GM21576 (cell line): ENCODE measurements at regions not wholly inside any gene's neighbourhood (a gene's known extent, or its start where the extent isn't known, plus 50 kb on each side); places are given as distances from the start of the nearest gene placed in this dataset.
"Not testable (repeated sequence)": the region's sequence is repeated elsewhere in the genome, so short reads cannot be mapped to it uniquely, and the experiment has no call there.

ENCODE experiments used
- ATAC-seq: cut with Tn5 transposase; IDR thresholded peaks from one replicate; pipeline ENCODE4 v1.9.1; 2021; ENCODE audit warnings: mild to moderate bottlenecking, moderate library complexity; ENCODE audit not compliant: unreplicated experiment

DNA sequence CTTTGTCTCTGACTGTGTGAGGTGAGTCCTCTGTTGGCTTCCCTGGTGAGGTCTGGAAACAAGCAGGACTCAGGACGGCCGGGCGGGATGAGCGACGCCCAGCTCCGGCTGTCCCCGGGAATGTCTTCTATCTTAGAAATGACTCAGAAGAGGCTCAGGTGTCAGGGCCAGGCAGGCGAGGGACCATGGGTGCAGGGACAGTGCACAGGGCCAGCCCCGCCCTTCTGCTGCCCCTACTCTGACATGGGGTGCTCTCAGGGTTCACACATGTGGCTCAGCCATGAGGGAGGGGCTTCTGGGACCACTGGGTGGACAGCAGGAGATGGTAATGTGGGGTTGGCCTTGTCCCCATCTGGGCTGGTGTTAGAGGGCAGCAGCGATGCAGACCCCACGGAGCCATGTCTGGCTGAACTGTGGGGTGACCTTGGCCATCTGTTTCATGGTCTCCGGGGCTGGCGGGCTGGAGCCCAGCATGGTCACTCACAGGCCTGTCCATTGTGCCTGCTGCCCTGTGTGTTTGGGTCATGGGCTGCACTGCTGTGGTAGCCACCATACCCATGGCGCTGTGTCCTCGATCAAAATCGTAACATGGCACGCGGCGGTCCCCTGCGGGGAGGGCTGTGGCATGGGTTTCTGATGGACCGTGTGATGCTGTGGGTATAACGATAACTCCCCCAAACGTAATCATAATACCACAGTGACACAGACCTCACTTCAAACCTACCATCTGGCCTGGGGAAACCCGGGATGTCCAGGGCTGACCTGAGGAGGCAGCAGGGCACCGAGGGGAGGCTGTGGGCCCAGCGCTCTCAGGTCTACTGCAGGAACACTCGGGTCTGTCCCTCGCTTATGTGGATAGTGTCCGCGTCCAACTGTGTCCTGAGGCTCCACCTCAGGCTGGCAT lies 368.8 kb downstream of the TMEM121 start:
- ATAC-seq = no peak

DNA sequence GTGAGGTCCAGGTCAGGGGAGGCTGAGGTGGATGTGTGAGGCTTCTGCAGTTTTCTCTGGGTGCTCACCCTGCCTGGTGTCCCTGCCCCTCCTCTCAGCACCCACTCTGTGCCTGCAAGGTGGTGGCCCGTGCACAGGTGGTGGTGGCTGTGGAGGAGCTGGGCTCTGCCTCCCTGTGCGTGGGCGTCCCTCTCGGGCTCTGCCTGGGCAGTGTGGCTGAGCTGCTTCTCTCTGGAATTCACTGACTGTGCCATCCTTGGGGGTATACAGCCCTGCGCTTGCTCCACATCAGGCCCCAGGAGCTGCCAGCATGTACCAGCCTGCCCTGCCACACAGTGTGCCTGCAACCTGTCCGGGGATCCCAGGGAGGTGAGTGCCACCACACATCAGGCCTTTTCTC lies 369.8 kb downstream of the TMEM121 start:
- not testable (repeated sequence) for ATAC-seq

DNA sequence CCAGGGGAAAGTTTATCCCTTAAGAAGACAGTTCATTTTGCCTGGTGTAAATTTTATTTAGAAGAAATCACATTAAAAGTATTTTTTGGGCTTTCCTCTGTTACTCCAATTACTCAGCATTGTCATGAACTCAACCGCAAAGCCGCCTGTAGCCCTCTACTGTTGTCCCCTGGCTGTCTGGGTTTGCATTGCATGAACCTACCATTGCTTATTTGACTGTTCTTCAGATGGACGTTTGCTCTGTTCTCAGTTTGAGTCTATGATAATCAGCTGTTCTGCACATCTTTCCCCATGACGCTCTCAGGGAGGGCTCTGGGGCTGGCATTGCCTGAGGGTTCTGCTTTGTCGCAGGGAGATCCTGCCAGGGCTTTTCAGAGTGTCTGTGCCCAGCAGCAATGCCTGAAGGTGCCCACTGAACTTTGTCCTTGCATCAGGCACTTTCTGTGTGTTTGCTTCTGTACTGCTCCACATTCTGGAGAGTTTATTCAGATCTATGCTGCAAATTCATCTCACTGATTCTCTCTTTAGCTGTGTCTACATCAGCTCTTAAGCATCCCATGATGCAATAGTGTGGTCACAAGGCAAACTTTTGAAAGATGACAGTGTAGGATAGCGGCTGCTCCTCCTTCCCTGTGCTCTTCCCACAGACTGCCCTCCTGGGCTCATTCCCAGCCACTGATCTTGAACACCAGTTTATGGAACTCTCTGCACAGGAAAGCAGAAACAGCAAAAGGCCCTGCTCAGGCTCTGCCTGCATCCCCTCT lies 370.8 kb downstream of the TMEM121 start:
- not testable (repeated sequence) for ATAC-seq

DNA sequence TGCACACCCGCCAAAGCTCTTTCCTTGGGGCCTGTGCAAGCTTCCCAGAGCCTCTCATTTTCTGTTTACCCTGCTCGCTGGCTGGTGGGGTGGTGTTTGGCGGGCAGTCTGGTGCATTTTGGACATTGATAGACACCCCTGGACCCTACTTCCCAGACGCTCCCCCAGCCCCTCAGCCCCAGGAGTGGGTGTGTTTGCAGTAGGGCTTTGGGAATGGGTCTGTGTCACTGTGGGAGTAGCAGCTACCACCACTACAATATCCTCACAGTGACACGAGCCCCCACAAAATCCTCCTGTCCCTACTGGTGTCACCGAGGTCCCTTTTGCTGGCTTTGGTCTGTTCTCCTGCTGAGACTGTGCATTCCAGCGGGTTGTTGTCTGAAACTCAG lies 371.3 kb downstream of the TMEM121 start:
- no peak for ATAC-seq

DNA sequence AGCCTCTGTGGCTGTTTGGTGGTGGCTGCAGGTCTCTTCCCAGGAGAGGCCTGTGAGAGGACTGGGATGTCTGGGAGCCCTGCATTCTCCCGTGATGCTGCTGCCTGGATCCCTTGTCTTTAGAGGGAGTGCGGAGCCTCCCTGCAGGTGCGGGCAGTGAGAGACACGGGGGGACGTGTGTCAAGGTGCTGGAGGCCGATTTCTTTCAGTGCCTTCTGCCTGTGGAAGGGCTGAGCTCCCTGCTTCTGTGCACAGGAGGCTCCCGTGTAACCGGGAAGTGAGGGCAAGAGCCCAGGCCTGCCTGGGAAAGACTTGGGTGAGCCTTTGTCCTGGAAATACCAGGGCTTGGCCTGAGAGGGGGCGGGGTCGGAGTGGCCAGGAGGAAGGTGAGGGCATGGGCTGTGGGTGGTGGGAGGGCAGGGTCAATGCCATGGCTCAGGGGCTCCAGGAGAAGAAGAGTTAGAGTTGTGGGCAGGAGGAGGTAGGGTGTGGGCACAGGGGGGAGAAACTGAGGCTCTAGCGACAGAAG lies 372.2 kb downstream of the TMEM121 start:
- ATAC-seq = no peak

DNA sequence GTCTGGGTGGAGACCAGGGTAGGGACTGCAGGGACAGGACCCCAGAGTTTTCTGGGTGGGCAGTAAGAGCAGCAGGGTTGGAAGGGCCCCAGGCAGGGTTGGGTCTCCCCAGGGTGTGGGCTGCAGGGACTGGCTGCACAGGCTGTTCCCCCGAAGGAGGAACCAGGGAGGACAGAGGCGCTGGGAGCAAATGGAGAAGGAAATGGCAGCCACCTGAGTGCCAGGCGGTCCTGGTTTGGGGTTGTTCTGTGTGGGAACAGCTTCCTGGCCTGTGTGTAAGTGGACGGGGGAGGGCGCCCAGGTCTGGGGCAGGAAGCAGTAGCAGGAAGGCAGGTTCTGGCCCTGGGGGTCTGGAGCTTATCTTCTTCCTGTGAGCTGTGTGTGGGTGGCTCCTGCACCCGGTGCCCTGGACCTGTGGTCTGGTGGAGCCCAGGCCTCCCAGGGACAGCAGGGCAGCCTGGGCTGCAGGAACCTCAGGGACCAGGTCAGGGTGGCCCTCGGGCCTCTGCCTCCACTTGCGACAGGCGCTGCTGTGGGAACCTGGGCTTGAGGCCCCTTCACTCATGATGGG lies 372.8 kb downstream of the TMEM121 start:
- ATAC-seq = no peak

DNA sequence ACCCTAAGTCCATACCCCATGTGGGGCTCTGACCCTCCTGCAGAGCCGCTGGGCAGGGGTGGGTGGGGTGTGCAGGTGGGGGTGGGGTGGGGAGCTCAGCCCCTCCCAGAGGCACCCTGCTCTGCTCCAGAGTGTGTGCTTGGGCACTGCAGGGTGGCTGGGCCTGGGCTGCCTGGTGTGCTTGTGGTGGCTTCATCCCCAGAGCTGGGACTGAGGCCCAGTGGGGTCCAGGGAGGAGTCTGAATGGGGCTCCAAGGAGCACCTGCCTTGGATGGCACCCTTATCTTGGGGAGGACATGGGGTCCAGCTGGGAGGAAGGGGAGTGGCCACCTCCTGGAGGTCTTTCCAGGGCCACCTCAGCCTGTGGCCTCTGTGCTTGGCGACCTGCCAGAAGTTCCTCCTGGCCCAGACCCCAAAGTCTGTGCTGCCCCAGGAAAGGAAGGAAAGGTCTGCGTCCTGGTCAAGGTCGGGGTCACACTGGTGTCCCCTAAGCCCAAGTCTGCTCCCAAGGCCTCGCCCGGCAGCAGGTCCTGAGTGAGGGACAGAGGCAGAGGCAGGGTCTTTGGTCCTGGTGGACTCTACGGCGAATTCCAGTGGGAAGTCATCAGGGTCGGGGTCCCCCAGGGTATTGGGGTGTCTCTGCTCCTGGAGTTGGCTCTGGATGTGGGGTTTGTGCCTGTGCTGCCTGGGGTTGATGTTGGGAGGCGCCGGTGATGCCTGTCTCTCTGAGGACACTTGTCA lies 373.4 kb downstream of the TMEM121 start:
- ATAC-seq = no peak

DNA sequence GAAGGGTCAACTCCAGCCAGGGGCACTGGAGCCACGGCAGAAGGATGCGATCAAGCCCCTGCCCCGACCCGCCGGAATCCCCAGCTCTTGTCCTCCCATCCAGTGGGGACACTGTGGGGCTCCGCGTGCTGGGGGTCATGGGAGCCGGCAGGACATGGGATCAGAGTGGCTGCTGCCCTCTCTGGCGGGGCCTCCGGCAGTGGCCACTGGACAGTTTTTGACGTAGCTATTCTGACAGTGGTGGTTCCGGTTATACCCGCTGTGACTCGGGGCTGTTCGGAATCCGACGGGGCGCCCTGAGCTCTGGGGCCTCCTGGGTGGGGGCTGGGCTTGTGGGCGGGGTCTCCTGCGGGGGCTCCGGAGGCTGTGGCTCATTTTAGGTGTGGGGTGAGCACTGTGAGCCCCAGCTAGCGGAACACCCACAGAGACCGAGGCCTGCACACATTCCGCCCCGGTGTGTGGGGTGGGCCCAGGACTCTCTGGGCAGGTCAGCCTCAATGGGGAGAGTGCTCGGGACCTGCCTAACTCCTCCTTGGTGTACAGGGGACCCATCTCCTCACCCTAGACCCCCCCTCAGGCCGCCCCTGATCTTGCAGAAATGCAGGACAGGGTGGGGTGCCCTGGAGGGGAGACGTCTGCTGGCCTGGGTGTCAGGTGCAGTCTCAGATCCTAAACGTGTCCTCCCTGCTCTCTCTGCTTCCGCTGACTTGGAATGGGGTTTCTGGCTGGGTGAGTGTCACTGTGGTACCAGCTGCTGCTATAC lies 374.2 kb downstream of the TMEM121 start:
- ATAC-seq = no peak

DNA sequence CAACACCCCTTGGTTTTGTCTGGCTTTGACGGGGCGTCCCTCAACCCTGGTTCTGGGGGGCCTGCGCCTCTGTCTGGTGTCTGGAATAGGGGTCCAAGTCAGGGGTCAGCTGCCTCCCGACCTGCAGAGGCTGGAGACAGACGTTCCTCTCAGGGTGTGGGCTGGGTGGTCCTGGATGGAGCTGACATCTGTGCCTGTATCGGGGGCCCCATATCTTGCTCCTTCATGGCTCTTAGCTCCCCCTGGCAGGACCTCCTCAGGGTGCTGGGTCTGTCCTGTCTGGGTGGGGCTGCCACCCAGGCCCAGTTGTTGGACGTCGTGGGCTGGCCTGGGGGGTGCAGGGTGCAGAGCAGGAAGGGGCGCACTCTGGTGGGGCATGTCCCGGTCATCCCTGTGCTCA lies 374.8 kb downstream of the TMEM121 start:
- no peak for ATAC-seq

DNA sequence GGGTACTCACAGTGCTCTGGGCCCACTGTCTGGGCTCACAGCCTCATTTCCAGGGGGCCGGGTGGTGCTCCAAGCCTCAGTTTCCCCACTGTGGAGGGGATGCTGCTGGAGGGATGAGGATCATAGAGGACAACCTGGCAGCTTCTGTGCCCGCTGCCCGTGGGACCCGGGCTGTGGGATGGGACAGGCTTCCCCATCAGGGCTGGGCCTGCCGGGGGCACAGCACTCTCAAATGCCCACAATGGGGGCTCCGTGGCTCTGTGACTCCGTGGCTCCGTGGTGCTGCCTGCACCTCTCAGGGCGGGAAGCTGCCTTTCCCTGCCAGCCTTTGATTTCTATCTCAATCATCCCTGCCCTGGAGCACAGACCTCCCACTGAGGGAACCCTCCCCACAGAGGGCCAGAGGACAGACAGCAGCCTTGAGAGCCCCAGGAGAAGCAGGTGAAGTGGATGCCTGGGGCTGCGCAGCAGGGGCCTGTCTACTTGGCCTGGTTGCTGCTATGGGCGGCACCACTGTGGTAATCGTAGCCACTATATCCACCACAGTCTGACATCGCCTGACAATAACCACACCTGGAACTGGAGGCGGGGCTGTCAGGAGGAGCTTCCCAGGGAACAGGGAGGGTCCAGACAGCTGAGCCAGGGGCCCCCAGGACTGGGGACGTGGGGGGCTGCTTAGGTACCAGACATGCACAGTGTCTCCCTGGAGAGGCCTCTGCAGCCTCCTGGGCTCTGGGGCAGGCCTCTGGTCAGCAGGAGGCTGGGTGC lies 375.9 kb downstream of the TMEM121 start:
- no peak for ATAC-seq

DNA sequence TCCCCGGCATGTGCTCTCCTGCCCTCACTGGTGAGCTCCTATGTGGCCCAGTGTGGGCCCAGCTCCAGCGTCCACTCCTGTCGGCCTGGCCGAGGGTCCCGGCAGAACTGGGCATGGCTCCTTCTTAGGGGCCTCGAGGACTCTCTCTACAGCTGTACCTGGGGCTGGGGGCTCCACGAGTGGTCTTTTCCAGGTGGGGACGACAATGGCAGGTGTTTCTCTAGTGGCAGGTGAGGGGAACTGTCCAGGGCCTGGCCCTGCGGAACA lies 376.4 kb downstream of the TMEM121 start:
- not testable (repeated sequence) for ATAC-seq

DNA sequence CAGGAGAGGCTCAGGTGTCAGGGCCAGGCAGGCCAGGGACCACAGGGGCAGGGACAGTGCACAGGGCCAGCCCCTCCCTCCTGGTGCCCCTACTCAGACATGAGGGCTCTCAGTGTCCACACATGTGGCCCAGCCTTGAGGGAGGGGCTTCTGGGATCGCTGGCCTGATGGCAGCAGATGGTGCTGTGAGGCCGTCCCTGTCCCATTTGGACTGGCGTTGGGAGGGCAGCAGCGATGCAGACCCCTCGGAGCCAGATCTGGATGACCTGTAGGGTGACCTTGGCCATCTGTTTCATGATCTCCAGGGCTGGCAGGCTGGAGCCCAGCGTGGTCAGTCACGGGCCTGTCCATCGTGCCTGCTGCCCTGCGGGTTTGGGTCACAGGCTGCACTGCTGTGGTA lies 377.6 kb downstream of the TMEM121 start:
- ATAC-seq = no peak

DNA sequence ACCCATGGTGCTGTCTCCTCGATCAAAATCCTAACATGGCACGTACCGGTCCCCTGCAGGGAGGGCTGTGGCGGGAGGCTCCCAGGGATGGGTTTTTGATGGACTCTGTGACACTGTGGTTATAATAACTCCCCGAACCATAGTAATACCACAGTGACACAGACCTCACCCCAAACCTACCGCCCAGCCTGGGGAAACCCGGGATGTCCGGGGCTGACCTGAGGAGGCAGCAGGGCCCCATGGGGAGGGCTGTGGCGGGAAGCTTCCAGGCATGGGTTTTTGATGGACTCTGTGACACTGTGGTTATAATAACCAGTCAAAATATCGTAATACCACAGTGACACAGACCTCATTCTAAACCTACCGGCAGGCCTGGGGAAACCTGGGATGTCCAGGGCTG lies 378.0 kb downstream of the TMEM121 start:
- ATAC-seq = no peak

DNA sequence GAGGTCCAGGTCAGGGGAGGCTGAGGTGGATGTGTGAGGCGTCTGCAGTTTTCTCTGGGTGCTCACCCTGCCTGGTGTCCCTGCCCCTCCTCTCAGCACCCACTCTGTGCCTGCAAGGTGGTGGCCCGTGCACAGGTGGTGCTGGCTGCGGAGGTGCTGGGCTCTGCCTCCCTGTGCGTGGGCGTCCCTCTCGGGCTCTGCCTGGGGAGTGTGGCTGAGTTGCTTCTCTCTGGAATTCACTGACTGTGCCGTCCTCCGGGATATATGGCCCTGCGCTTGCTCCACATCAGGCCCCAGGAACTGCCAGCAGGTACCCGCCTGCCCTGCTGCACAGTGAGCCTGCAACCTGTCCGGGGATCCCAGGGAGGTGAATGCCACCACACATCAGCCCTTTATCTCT lies 379.1 kb downstream of the TMEM121 start:
- ATAC-seq = no peak

DNA sequence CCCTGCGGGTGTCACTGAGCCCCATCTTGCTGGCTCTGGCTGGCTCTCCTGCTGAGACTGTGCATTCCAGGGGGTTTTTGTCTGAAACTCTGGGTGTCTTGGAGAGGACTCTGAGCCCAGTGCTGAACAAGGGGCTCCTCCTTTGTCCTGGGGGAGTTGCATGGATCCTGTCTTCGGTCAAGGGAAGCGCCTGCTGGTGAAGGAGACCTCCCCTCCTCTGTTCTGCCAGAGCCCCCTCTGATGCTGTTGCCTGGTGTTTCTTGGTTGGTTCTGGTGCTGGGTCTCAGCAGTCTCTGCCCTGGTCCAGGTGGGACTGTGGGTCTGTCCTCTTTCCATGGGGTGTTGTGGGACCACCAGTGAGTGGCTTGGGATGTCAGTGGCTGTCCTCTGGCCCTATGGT lies 380.9 kb downstream of the TMEM121 start:
- no peak for ATAC-seq

DNA sequence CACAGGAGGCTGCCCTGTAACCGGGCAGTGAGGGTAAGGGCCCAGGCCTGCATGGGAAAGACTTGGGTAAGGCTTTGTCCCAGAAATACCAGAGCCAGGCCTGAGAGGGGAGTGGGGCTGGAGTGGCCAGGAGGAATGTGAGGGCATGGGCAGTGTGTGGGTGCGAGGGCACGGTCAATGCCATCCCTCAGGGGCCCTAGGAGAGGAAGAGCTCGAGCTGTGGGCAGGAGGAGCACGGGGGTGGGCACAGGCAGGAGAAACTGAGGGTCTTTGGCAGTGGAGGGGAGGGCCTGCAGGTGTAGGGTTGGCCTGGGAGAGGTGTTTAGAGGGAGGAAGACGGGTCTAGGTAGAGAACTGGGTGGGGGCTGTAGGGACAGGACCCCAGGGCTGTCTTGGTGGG lies 381.6 kb downstream of the TMEM121 start:
- ATAC-seq = no peak

DNA sequence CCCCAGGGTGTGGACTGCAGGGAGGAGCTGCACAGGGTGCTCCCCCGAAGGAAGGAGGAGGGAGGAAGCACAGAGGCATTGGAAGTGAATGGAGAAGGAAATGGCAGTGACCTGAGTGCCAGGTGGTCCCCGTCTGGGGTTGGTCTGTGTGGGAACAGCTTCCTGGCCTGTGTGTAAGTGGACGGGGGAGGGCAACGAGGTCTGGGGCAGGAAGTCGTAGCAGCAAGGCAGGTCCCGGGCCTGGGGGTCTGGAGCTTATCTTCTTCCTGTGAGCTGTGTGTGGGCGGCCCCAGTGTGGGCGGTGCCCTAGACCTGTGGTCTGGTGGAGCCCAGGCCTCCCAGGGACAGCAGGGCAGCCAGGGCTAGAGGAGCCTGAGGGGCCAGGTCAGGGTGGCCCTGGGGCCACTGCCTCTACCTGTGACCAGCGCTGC lies 382.1 kb downstream of the TMEM121 start:
- no peak for ATAC-seq

DNA sequence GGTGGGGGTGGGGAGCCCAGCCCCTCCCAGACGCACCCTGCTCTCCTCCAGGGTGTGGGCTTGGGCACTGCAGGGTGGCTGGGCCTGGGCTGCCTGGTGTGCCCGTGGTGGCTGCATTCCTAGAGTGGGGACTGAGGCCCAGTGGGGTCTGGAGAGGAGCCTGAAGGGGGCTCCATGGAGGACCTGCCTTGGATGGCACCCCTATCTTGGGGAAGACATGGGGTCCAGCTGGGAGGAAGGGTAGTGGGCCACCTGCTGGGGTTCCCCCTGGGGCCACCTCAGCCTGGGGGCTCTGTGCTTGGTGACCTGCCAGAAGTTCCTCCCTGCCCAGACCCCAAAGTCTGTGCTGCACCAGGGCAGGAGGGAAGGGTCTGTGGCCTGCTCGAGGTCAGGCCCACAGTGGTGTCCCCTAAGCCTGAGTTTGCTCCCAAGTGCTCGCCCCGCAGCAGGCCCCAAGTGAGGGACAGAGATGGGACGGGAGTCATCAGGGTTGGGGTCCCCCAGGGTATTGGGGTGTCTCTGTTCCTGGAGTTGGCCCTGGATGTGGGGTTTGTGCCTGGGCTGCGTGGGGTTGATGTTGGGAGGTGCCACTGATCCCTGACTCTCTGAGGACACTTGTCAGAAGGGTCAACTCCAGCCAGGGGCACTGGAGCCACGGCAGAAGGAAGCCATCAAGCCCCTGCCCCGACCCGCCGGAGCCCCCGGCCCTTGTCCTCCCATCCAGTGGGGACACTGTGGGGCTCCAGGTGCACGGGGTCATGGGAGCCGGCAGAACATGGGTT lies 382.9 kb downstream of the TMEM121 start:
- ATAC-seq = no peak

DNA sequence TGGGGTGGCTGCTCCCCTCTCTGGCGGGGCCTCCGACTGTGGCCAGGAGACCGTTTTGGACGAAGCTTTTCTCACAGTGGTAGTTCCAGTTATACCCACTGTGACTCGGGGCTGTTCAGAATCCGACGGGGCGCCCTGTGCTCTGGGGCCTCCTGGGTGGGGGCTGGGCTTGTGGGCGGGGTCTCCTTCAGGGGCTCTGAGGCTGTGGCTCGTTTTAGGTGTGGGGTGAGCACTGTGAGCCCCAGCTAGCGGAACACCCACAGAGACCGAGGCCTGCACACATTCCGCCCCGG lies 383.4 kb downstream of the TMEM121 start:
- not testable (repeated sequence) for ATAC-seq
